GM12892 (cell line): ENCODE measurements at regions not wholly inside any gene's neighbourhood (a gene's known extent, or its start where the extent isn't known, plus 50 kb on each side); places are given as distances from the start of the nearest gene placed in this dataset.

Source experiments
- POLR2A ChIP-seq: IDR thresholded peaks from 2 replicates; pipeline ENCODE4 v1.6.1; 2011; ENCODE audit warnings: low read depth, low read length, control low read depth
- POLR2AphosphoS5 ChIP-seq: IDR thresholded peaks from 2 replicates; pipeline ENCODE4 v1.6.1; 2011; ENCODE audit warnings: low read depth, low read length, control low read depth
- TAF1 ChIP-seq: IDR thresholded peaks from 2 replicates; pipeline ENCODE4 v1.6.1; 2011; ENCODE audit warnings: low read depth, mild to moderate bottlenecking, control low read depth, low read length, borderline replicate concordance

GRCh38 chr19:31152906-31153305 is 196.3 kb downstream of the TSHZ3 start:
- TF ChIP-seq POLR2A (no peak), POLR2AphosphoS5 (no peak), TAF1 (no peak)
